Urothelium cell line (cell line): ENCODE measurements at regions not wholly inside any gene's neighbourhood (a gene's known extent, or its start where the extent isn't known, plus 50 kb on each side); places are given as distances from the start of the nearest gene placed in this dataset.
"Not testable (repeated sequence)": the region's sequence is repeated elsewhere in the genome, so short reads cannot be mapped to it uniquely, and the experiment has no call there.

Experiments used
- DNase-seq: peaks from one replicate; pipeline ENCODE4 v3.0.0; 2011; ENCODE audit warnings: low spot score, mixed read lengths
- FAIRE-seq: peaks from 2 replicates; lab custom pipeline; 2011; peaks lifted over from hg19 to GRCh38; lab: Jason Lieb, UNC

GRCh38 chr4:129829373-129829772 is 733.4 kb downstream of the C4orf33 start:
- no peak for FAIRE-seq

GRCh38 chr4:129839687-129840086 is 743.7 kb downstream of the C4orf33 start:
- no peak for FAIRE-seq
- DNase-seq, result no peak

More at GRCh38 chr4:129829373-129829772, 733.4 kb downstream of the C4orf33 start:
- no peak for DNase-seq

GRCh38 chr4:129842096-129842495 is 746.1 kb downstream of the C4orf33 start:
- FAIRE-seq (no peak), DNase-seq (no peak)

GRCh38 chr4:129852434-129852833 is 756.5 kb downstream of the C4orf33 start:
- FAIRE-seq (no peak), DNase-seq (no peak)

- not testable (repeated sequence) for DNase-seq, FAIRE-seq
Measured at GRCh38 chr4:129853685-129854467, 757.9 kb downstream of the C4orf33 start.

GRCh38 chr4:129862461-129862860 is 766.5 kb downstream of the C4orf33 start:
- FAIRE-seq, result no peak
- no peak for DNase-seq

GRCh38 chr4:129863206-129863605 is 767.3 kb downstream of the C4orf33 start:
- FAIRE-seq, result no peak
- DNase-seq, result no peak

GRCh38 chr4:129883996-129884395 is 788.0 kb downstream of the C4orf33 start:
- DNase-seq (no peak), FAIRE-seq (no peak)

- DNase-seq, result no peak
- no peak for FAIRE-seq
Measured at GRCh38 chr4:129897111-129897510, 801.2 kb downstream of the C4orf33 start.

GRCh38 chr4:129899849-129900248 is 803.9 kb downstream of the C4orf33 start:
- FAIRE-seq, result no peak
- DNase-seq, result no peak

GRCh38 chr4:129900430-129900953 is 804.5 kb downstream of the C4orf33 start:
- DNase-seq (no peak), FAIRE-seq (no peak)

GRCh38 chr4:129901205-129901604 is 805.3 kb downstream of the C4orf33 start:
- DNase-seq, result no peak
- no peak for FAIRE-seq

- FAIRE-seq (no peak), DNase-seq (no peak)
Measured at GRCh38 chr4:129903861-129904260, 807.9 kb downstream of the C4orf33 start.

GRCh38 chr4:129905256-129905655 is 809.3 kb downstream of the C4orf33 start:
- FAIRE-seq (no peak), DNase-seq (no peak)

- FAIRE-seq, result no peak
- no peak for DNase-seq
Measured at GRCh38 chr4:129908117-129908516, 812.2 kb downstream of the C4orf33 start.

- FAIRE-seq (no peak), DNase-seq (no peak)
Measured at GRCh38 chr4:129916991-129917390, 821.0 kb downstream of the C4orf33 start.

GRCh38 chr4:129917651-129918050 is 821.7 kb downstream of the C4orf33 start:
- no peak for FAIRE-seq
- no peak for DNase-seq

GRCh38 chr4:129926936-129927335 is 831.0 kb downstream of the C4orf33 start:
- FAIRE-seq (no peak), DNase-seq (no peak)

GRCh38 chr4:129929052-129929451 is 833.1 kb downstream of the C4orf33 start:
- DNase-seq, result peak; percentile 2
- no peak for FAIRE-seq

- DNase-seq, result no peak
- FAIRE-seq, result no peak
Measured at GRCh38 chr4:129929984-129930383, 834.0 kb downstream of the C4orf33 start.

GRCh38 chr4:129950217-129950616 is 854.3 kb downstream of the C4orf33 start:
- no peak for FAIRE-seq

GRCh38 chr4:129966175-129966574 is 870.2 kb downstream of the C4orf33 start:
- no peak for FAIRE-seq

More at GRCh38 chr4:129950217-129950616, 854.3 kb downstream of the C4orf33 start:
- no peak for DNase-seq

More at GRCh38 chr4:129966175-129966574, 870.2 kb downstream of the C4orf33 start:
- DNase-seq, result no peak
